VCaP (cell line): ENCODE measurements at regions not wholly inside any gene's neighbourhood (a gene's known extent, or its start where the extent isn't known, plus 50 kb on each side); places are given as distances from the start of the nearest gene placed in this dataset.

Source experiments
- H3K27ac ChIP-seq: fragments of 450-650 bp; 2 replicates; pipeline ENCODE4 v1.5.1; 2017
- CTCF ChIP-seq: fragments of 450-650 bp; conservative IDR thresholded peaks from 2 replicates; pipeline ENCODE4 v1.5.1; 2017; ENCODE audit warnings: mild to moderate bottlenecking, moderate library complexity

- H3K27ac ChIP-seq = no peak overlapping the region
- no peak for TF ChIP-seq CTCF
Observed at GRCh38 chr2:513981-514706, 163.1 kb downstream of the TMEM18 start.

GRCh38 chr2:510839-511238 lies 166.4 kb downstream of the TMEM18 start:
- no peak overlapping the region for H3K27ac ChIP-seq
- no peak for TF ChIP-seq CTCF

GRCh38 chr2:509888-510287 lies 167.3 kb downstream of the TMEM18 start:
- no peak overlapping the region for H3K27ac ChIP-seq
- no peak for TF ChIP-seq CTCF

GRCh38 chr2:508121-508520 lies 169.1 kb downstream of the TMEM18 start:
- H3K27ac ChIP-seq = no peak overlapping the region
- no peak for TF ChIP-seq CTCF

- TF ChIP-seq CTCF = no peak
- H3K27ac ChIP-seq = no peak overlapping the region
Observed at GRCh38 chr2:506866-507265, 170.3 kb downstream of the TMEM18 start.

- TF ChIP-seq CTCF = no peak
- no peak overlapping the region for H3K27ac ChIP-seq
Observed at GRCh38 chr2:506451-506850, 170.8 kb downstream of the TMEM18 start.

GRCh38 chr2:505941-506340 lies 171.3 kb downstream of the TMEM18 start:
- no peak for TF ChIP-seq CTCF
- H3K27ac ChIP-seq = no peak overlapping the region
